ELF-1 (cell line): ENCODE measurements at regions not wholly inside any gene's neighbourhood (a gene's known extent, or its start where the extent isn't known, plus 50 kb on each side); places are given as distances from the start of the nearest gene placed in this dataset.

ENCODE experiments used
- DNase-seq: peaks from one replicate; pipeline ENCODE4 v3.0.0-alpha.2; 2016; ENCODE audit warnings: low read depth, low spot score

DNA sequence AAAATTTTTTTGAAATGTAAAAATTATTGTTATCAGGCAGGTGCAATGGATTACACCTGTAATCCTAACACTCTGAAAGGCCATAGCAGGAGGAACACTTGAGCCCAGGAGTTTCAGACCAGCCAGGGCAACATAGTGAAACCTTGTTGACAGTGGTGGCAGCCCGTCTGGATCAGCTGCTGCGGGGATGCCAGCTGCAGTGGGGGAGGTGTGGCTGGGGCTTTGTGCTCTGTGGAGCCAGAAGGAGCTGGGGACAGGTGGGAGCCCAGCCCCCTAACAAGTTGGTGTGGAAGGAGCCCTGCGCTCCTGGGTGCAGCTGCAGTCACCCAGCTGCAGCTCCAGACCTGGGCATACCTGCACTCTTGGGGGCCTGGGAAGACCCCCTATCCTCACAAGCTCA lies 182.4 kb upstream of the MC4R start:
- DNase-seq, result no peak

DNA sequence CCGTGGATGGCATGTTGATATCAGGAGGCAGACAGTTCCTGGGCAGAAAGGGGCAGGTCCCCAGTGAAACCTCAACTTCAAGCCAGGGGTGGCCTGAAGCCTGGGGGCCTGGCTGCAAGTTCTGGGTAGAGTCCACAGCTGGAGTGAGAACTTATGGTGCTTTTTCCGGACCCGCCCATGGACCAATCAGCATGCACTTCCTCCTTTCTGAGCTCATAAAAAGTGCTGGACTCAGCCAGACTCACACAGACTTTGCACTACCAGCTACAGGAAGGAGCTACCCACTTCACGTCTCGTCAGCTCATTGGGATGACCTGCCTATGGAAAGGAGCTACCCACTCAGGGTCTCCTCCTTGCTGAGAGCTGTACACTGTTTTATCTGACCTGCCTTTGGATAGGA lies 183.1 kb upstream of the MC4R start:
- DNase-seq, result no peak

DNA sequence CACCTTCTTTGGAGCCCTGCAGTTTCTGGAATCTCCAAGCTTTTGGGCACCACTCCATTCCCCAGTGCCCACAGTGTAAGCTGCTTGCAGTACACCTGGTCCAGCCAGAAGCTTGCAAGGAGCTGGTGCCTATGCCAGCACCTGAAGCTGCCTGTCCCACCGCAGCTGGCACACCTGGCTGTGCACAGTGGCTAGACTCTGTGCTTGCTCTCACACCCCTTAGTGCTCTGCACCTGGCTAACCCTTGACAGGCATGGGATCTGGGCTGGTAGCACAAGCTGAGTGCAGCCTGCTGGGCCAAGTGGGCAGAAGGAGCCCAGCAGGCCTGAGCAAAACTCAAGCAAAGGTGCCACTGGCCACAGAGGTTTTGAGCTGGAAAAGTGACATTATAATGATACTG lies 183.8 kb upstream of the MC4R start:
- DNase-seq, result no peak

DNA sequence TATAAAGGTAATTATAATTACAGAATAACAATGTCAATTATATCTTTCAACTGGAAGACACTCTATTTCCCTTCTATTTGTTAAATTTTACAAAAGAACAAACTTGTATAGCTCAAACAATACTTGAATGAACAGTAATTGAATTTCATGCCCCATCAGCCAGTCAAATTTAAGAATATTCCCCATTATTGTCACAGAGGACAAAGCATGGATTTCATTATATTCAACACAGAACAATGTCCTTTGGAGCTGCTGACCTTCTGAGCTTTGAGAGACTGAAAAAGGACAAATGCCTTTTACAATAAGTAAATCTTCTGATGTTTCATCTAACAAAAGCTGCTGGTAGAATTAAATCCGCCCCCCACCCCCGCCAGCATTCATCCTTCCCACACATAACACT lies 187.5 kb upstream of the MC4R start:
- no peak for DNase-seq

DNA sequence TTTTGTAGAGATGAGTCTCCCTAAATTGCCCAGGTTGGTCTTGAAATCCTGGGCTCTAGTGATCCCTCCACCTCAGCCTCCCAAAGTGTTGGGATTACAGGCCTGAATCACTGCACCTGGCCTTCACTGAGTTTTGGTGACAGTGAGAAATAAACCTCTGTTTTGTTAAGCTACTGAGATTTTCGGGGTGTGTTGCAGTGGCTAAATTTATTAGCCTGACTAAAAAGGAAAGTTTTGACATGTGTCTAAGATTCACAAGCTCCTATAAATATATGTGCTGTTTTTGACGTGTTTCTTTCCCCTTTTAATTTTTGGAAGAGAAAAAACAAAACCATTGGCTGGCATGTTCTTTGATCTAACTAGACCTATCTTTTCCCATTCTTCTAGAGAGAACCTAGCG lies 190.5 kb upstream of the MC4R start:
- no peak for DNase-seq

DNA sequence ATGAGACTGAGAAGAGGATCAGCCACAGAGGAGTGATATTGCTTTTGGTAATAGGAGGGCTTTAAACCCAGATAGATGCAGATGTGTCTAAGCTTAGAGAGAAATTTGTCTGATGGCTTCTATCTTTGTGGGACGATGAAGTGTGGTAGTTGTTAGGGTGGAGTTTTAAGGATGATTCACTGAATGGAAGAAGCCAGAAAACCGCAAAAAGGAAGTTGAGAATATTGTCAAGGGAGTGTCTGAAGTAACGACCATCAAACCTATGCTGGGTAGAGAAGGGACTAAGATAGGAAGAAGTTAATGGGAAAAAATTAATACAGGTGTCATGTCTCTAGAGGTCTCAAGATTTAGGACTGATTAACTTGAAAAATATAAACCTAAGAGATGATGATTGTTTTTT lies 195.6 kb upstream of the MC4R start:
- no peak for DNase-seq

DNA sequence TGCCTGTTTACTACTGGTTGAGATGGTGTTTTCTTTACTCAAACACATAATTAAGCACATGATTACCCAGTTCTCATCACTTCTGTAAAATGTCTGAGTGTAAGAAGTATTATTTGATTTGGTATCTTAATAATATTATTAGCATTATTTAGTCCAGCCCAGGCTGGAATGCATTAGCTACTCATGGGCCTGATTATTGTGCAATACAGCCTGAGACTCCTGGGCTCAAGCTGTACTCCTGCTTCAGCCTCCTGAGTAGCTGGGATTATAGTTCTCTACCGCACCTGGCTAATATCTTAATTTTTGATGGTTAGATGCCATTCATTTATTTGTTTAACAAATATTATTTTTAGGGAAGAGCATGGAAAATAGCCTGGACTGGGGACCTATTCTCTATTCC lies 197.6 kb upstream of the MC4R start:
- DNase-seq, result no peak

DNA sequence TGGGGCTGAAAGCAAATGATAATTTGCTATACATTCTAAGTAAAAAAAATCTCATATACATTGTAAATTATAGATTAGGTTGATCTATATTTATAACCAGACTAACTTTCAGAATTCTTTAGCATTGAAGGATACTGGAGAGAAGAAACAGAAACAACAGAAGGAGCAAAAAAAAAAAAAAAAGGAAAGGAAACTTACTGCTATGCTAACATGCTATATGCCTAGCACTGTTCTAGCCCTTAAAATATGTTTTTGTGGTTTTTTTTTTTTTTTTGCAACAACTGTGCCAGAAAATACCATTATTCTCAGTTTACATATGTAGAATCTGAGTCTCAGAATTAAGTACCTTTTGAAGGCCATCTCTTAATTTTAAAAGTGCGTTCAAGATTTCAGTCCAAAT lies 204.9 kb upstream of the MC4R start:
- no peak for DNase-seq

DNA sequence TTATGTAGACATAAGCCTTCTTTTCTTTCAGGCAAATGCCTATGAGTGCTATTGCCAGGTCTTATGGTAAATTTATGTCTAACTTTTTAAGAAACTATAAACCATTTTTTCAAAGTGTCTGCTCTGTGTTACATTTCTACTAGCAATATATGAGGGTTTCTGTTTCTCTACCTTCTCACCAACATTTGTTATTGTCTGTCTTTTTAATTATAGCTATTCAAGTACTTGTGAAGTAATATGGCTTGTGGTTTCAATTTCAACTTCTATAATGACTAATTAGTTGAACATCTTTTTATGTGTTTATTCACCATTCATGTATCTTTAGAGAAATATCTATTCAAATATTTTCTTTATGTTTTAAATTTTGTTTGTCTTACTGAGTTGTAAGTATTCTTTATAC lies 213.1 kb upstream of the MC4R start:
- DNase-seq, result no peak

DNA sequence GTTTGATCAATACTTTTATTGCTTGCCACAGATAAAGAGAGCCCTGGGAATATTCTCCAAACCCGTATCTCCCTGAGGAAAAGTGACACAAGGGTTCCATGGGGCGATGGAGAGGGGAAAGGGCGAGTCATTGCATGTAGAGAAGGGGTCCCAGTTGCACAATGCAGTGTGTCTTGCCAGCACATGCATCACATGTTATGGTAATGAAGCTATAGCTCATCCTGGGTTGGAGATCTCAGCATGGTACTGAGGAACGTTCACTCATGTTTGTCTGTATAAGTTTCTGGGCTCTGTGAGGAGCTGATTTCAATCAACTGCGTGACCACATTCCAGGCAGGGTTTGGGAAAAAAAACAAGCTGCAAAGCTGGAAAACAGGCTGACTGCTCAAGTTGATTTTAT lies 220.7 kb upstream of the MC4R start:
- DNase-seq, result no peak

DNA sequence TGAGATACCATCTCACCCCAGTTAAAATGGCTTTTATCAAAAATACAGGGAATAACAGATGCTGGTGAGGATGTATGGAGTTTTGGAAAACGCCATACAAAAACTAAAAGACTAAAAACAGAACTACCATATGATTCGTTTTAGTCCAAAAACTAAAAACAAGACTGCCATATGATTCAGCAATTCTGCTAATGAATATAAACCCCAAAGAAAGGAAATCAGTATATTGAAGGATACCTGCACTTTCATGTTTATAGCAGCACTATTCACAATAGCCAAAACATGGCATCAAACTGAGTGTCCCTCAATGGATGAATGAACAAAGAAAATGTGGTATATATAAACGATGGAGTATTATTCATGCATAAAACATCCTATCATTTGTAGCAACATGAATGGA lies 224.4 kb upstream of the MC4R start:
- no peak for DNase-seq

DNA sequence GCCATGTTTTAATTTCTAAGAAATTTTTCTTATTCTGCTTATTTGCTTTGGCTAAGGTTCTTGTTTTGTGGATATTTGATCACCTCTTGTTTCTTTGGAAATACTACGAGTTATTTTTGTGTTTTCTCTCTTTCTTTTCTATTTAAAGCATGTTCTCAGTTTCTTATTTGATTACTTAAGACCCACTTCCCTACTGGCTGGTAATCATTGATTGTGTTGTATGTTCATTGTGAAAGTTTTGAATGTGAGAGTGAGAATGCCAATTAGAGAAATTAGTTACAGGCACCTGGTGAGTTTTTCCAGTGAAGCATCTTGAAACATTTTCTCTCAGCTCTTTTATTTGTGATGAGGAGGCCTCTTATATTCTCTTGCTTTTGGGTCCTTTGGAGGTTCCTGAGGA lies 226.7 kb upstream of the MC4R start:
- no peak for DNase-seq

DNA sequence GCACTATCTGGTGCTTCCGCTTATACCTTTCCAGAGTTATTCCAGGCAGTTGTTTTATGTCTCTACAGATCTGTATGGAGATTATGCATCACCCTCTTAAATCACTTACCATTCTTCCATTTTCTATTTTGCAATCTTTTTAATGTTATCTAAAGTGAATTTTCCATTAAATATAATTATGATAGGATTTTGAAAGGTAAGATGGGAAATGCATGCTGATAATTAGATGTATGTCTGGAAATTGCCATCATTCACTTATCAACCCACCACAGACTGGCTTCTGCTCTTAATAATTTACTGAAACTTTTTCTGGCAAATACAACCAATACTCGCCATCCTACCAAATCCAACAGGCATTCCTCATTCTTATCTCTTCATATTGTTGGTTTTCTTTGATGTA lies 227.4 kb upstream of the MC4R start:
- no peak for DNase-seq

DNA sequence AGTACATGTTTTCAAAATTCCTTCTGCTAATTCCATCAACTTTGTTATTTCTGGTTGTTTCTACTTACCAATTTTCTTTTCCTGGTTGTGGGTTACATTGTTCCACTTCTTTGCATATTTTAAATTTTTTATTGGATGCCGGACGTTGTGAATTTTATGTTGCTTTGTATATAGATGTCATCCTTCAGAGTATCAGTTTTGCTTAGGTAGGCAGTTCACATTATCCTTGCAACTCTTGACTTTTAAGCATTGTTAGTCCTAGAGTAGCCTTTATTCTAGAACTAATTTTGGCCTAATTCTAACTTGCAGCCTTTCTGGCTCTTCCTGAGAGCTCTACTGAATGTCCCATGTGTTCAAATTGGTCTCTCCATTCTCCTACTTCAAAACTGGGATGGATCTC lies 228.7 kb upstream of the MC4R start:
- DNase-seq, result no peak

DNA sequence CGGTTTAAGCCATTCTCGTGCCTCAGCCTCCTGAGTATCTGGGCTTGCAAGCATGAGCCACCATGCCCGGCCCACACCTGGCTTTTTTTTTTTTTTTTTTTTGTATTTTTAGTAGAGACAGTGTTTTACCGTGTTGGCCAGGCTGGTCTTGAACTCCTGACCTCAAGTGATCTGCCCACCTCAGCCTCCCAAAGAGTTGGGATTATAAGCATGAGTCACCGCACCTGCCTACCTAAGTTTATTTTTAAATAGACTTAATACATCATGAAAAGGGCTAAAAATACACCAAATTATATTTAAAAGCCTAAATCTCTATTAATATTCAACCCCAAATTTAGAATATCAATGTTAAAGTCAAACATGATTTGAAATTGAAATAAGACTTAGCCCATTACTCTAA lies 250.8 kb upstream of the MC4R start:
- no peak for DNase-seq

DNA sequence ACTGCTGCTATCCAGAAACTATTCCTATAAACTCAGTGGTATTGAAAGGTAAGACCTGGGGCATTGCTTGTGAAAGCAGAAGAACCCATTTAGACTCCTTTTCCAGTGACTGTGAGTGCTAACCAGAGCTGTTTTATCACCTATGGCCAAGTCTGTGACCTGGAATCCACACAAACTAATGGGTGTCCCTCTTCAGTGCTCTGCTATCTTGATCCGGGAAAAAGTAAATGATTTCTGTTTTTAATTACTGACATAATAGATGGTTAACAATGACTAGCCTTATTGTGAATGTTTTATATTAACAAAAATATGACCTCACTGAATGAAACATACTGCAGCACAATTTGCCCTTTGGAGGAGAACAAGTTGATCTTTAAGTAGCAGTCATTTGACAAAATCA lies 251.6 kb upstream of the MC4R start:
- no peak for DNase-seq

DNA sequence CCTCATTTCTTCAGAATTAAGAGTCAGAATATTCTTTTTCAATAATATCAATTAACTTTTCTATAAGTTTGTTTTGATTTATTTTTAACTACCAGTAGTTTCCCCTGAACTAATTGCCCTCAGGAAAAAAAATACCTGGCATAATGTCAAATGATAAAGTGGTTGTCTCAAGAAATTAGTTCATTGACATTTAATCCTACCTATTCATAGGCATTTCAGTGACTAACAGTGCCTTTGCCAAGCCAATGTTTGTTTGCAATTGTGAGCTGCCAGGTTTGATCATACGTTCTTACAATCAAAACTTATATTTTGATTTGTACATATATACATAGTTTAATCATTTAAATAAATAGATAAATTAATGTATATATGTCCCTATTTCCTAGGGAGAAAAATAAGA lies 267.3 kb upstream of the MC4R start:
- no peak for DNase-seq

DNA sequence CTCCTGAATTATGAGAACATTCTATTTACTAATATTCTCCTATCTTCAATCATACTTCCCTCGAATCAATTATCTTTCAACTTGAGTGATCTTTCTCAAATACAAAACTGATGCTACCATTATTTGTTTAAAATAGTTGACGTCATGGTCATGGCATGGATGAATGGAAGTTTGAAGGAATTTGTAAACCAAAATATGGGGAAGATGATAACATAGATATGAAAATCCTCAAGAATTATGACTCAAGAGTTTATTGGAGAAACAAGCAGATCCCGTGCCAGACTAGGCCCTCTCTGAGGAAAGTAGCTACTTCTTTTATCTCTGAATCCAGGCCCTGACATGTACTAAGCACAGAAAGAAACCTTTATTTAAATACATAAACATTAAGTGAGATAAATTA lies 270.4 kb upstream of the MC4R start:
- DNase-seq, result no peak

DNA sequence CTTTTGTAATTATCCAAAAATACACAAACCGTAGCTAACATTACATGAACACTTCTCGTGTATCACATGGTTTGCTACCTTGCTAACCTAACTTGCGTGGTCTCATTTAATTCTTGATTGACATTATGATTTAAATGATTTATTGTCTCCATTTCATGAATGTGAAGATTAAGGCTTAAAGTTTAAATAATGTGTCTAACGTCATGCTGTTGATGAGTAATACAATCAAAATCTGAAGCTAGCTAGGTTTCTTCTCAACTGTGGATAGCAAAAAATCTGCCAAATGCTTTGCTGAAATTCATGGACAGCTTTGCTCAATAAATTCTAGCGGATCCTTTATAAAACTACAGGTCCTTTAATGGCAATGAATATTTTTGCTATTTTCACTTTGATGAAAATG lies 274.1 kb upstream of the MC4R start:
- DNase-seq, result no peak

DNA sequence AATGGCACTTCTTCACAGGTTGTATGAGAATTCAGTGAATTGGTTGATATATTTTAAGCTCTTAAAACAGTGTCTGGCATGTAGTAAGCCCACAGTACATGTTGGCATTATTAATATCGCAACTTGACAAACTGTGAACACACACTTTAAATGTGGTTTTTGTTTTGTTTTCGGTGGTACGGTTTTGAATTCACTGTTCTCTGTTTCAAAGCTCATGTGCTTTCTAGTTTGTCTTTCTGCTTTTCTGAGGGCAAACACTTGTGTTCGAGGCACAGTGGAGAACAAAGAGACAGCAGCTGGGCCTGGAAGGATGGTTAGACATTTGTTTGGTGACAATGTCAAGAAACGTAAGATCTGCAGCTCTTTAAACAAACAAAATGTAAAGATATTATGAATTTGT lies 276.5 kb upstream of the MC4R start:
- no peak for DNase-seq

DNA sequence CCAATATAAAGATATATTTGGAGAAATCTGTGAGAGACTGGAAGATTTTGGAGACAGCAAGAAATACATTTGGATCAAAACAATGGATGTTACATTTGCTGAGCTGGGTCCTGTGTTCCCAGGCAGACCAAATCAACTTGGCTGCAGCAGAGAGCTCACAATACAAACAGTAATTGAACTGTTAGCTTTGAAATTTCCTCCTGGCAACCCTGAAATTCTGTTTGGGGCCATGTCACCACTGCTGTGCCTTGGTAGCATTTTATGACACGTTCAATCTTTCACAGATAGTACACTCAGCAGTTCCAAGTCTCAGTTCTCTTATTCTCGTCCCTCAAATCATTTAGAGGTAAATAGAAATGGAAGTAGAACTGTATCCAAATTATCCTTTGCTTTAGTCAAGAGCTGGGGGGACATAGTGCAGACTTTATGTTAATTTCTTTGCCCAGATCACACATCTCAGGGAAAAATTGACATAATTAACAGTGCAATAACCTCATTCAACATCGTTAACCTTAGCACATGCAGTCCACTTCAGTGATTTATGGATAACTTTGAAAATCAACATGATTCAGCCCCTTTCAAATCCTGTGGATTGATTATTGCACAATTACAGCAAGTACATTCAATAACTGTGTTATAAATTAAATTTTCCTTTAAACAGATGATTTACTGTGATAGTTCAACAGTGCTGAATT lies 277.4 kb upstream of the MC4R start:
- DNase-seq, result no peak

DNA sequence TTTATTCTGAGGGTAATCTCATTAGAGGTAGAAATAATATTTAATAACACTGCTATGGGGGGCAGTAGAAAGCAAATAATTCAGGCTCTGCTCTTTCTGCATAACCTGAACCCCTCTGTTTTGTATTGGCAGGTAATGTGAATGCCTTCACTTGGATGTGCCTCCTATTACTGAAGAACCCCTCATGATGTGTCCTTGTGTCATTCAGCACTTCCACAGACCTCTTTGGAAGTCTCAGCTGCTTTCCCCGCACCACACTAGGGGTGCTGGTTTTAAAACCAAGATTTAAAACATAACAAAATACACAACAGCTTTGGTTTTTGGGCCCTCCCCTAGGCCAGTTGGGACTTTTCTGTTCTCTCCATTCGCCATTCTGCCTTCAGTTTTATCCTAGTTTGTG lies 281.7 kb upstream of the MC4R start:
- no peak for DNase-seq

DNA sequence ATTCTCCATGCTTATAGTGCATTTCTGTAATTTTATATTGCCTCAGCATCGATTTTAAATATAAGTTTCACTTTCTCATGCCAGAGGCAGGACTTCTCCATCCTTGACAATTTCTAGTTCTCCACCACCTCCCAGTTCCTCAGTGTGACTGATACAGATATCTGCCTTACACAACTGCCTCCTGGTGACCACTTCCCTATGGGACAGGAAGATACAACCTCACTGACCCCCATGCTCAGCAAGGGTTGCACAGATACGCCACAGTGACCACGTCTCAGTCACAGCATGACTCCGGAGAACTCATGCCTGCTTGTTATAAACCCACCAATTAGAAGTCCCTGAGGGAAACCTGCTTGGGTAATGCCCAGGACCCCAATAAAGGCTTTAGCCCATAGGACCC lies 284.0 kb upstream of the MC4R start:
- DNase-seq, result no peak

DNA sequence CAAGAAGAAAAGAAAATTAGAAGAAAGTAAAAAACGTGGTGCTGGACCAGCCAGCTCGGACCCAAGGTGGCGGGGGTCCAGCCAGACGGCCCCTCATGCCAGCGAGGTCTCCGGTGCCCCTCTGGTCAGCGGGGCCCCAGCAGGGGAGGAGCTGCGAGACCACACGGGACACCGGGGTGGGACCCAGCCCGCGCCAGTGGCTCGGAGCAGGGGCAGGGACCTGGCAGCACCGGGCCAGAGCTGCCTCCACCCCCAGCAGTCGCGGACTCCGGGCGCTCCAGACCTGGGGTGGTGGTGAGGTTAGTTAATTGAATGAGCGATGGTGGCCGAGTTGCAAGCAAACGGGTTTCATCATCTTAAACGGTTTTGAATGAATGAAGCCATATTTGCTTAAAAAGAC lies 289.9 kb upstream of the MC4R start:
- DNase-seq, result no peak
